PC-3 (cell line): ENCODE measurements at regions not wholly inside any gene's neighbourhood (a gene's known extent, or its start where the extent isn't known, plus 50 kb on each side); places are given as distances from the start of the nearest gene placed in this dataset.

ENCODE experiments used
- ATAC-seq: fragments of 200-7000 bp; cut with Tn5 transposase; 2 replicates; pipeline ENCODE4 v1.9.1; 2020; ENCODE audit warnings: mild to moderate bottlenecking, moderate library complexity
- BruUV-seq: library from RNA; stranded (reverse); fragments of 400-500 nt; replicated peaks from 2 replicates; lab custom pipeline; 2021; lab: Mats Ljungman, UMichigan
- CTCF ChIA-PET: fragments of 300-600 bp; sonication (Branson Sonifier 250); formaldehyde crosslinking; loops from one replicate; lab custom pipeline; 2022; ENCODE audit warnings: antibody characterized with exemption; lab: Charles Lee
- POLR2A ChIA-PET: fragments of 300-600 bp; sonication (Branson Sonifier 250); formaldehyde crosslinking; loops from one replicate; lab custom pipeline; 2022; ENCODE audit warnings: antibody characterized with exemption; ENCODE audit not compliant: unreplicated experiment; lab: Charles Lee
- DNase-seq: peaks from one replicate; pipeline ENCODE4 v3.0.0-alpha.2; 2015
- H2AFZ ChIP-seq: fragments of 300-600 bp; sonication (generic); 2 replicates; pipeline ENCODE4 v1.6.0; 2016; ENCODE audit warnings: antibody characterized with exemption, low read length
- H3F3A ChIP-seq: fragments of 300-600 bp; sonication (generic); one replicate; pipeline ENCODE4 v1.6.0; 2017; ENCODE audit warnings: antibody characterized with exemption, low read length, control low read depth, mild to moderate bottlenecking; ENCODE audit not compliant: unreplicated experiment
- H3K27ac ChIP-seq: fragments of 300-600 bp; sonication (generic); 2 replicates; pipeline ENCODE4 v1.5.1; 2016; ENCODE audit warnings: mild to moderate bottlenecking, low read length
- H3K27me3 ChIP-seq: fragments of 300-600 bp; sonication (generic); 2 replicates; pipeline ENCODE4 v1.6.1; 2016; ENCODE audit warnings: low read length, mixed read lengths
- H3K36me3 ChIP-seq: fragments of 300-600 bp; sonication (generic); 2 replicates; pipeline ENCODE4 v1.6.1; 2016; ENCODE audit warnings: low read depth, mixed run types, low read length, mixed read lengths
- H3K4me1 ChIP-seq: fragments of 300-600 bp; sonication (generic); 2 replicates; pipeline ENCODE4 v1.5.1; 2016; ENCODE audit warnings: low read length; ENCODE audit not compliant: insufficient read depth
- H3K4me2 ChIP-seq: fragments of 300-600 bp; sonication (generic); 2 replicates; pipeline ENCODE4 v1.6.0; 2016; ENCODE audit warnings: low read length
- H3K4me3 ChIP-seq: fragments of 300-600 bp; sonication (generic); 2 replicates; pipeline ENCODE4 v1.5.1; 2016; ENCODE audit warnings: mild to moderate bottlenecking, low read length, mixed read lengths
- H3K79me2 ChIP-seq: fragments of 300-600 bp; sonication (generic); 2 replicates; pipeline ENCODE4 v1.6.1; 2017; ENCODE audit warnings: low read length, mixed read lengths
- H3K9ac ChIP-seq: fragments of 300-600 bp; sonication (generic); 2 replicates; pipeline ENCODE4 v1.6.0; 2016; ENCODE audit warnings: mild to moderate bottlenecking, low read length
- H3K9me2 ChIP-seq: fragments of 300-600 bp; sonication (generic); replicated peaks from 2 replicates; pipeline ENCODE4 v1.6.1; 2016; ENCODE audit warnings: mixed run types, low read length, mixed read lengths
- H3K9me3 ChIP-seq: fragments of 300-600 bp; sonication (generic); 2 replicates; pipeline ENCODE4 v1.6.1; 2016; ENCODE audit warnings: low read length, mixed read lengths
- H4K20me1 ChIP-seq: fragments of 300-600 bp; sonication (generic); 2 replicates; pipeline ENCODE4 v1.6.1; 2016; ENCODE audit warnings: low read length, mixed read lengths
- EZH2 ChIP-seq: fragments of 300-600 bp; sonication (generic); IDR thresholded peaks from one replicate; pipeline ENCODE4 v1.6.1; 2017; ENCODE audit warnings: antibody characterized with exemption, mild to moderate bottlenecking, low read length; ENCODE audit not compliant: unreplicated experiment
- EZH2phosphoT487 ChIP-seq: fragments of 300-600 bp; sonication (generic); IDR thresholded peaks from 2 replicates; pipeline ENCODE4 v1.6.1; 2018; ENCODE audit warnings: mild to moderate bottlenecking, antibody characterized with exemption, low read length, borderline replicate concordance
- intact Hi-C: fragments of 100-400 bp; cut with micrococcal nuclease; formaldehyde crosslinking; loops from 2 replicates; pipeline ENCODE4 v1.9.0; 2023
- TF ChIP-seq, protein P1 (sequence below): fragments of 300-600 bp; sonication (generic); conservative IDR thresholded peaks from 2 replicates; pipeline ENCODE4 v1.5.1; 2017; ENCODE audit warnings: antibody characterized with exemption, low read depth, mild to moderate bottlenecking, low read length

DNA sequence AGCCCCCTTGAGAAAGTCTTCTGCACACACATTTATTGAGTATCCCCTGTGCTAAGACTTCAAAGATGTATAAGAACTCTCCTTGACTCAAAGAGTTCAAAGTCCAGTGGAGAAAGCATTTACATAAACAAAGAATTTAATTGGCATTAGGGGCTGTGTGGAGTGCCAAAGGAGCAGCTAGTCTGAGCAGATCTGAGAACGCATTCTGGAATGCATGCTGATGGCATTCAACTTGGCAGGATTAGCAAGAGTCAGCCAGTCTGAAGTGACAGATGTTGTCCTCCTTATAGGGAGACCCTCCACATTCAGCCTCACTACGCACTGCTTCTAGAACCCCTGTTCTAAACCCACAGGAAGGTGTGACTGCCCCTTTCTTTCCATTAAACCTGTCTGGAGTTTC is 191.5 kb downstream of the RAD51AP2 start:
- Histone ChIP-seq H3K4me3 (no peak overlapping the region), H3K36me3 (no peaks in the 10 kb centered on the region), H3F3A (no peaks in the 10 kb centered on the region), H3K9me3 (no peaks in the 10 kb centered on the region; the same call in 1 of the 2 replicates), H3K79me2 (no peaks in the 10 kb centered on the region), H3K9ac (no peak overlapping the region), H3K9me2 (no peaks in the 10 kb centered on the region), H4K20me1 (no peaks in the 10 kb centered on the region), H2AFZ (no peak overlapping the region), H3K27me3 (no peaks in the 10 kb centered on the region), H3K4me2 (no peak overlapping the region), H3K27ac (no peak overlapping the region), H3K4me1 (no peaks in the 10 kb centered on the region)
- ChIA-PET POLR2A (no interaction called here), CTCF (no interaction called here)
- TF ChIP-seq EZH2phosphoT487 (no peak), EZH2 (no peak)
- TF ChIP-seq, protein P1, sequence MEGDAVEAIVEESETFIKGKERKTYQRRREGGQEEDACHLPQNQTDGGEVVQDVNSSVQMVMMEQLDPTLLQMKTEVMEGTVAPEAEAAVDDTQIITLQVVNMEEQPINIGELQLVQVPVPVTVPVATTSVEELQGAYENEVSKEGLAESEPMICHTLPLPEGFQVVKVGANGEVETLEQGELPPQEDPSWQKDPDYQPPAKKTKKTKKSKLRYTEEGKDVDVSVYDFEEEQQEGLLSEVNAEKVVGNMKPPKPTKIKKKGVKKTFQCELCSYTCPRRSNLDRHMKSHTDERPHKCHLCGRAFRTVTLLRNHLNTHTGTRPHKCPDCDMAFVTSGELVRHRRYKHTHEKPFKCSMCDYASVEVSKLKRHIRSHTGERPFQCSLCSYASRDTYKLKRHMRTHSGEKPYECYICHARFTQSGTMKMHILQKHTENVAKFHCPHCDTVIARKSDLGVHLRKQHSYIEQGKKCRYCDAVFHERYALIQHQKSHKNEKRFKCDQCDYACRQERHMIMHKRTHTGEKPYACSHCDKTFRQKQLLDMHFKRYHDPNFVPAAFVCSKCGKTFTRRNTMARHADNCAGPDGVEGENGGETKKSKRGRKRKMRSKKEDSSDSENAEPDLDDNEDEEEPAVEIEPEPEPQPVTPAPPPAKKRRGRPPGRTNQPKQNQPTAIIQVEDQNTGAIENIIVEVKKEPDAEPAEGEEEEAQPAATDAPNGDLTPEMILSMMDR: no peak
- intact Hi-C loops: no loop called here
- no TSS peak for BruUV-seq
- DNase-seq (no peak), ATAC-seq (no peak)

DNA sequence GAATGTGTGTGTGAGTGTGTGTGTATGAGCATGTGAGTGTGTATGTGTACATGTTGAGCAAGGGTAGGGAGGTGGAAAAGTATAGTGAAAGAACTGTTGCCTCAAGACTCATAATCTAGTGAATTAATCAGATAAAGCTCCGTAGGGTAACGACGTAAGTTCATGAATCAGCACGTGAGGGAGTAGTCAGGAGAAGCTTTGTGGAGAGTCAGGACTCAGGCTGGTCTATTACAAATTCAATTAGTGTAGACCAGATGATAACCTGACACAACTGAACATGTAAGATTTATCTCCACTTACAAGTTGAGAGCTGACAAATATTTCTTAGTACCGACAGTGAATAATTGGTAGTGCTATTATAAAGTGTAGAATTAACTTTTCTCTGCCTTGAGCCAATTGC is 194.5 kb downstream of the RAD51AP2 start:
- no peaks in the 10 kb centered on the region for H3K79me2 ChIP-seq
- no peak overlapping the region for H3K27ac ChIP-seq
- ChIA-PET CTCF (no interaction called here), POLR2A (no interaction called here)
- TF ChIP-seq, protein P1: no peak
- TF ChIP-seq EZH2phosphoT487 (no peak), EZH2 (no peak)
- ATAC-seq: no peak
- H2AFZ ChIP-seq: no peak overlapping the region
- no peaks in the 10 kb centered on the region for H3F3A ChIP-seq
- no TSS peak for BruUV-seq
- no peaks in the 10 kb centered on the region; the same call in 1 of the 2 replicates for H3K9me3 ChIP-seq
- H3K4me1 ChIP-seq: no peaks in the 10 kb centered on the region
- H4K20me1 ChIP-seq: no peaks in the 10 kb centered on the region
- H3K36me3 ChIP-seq: no peaks in the 10 kb centered on the region
- no peaks in the 10 kb centered on the region for H3K9me2 ChIP-seq
- DNase-seq: no peak
- no peaks in the 10 kb centered on the region for H3K27me3 ChIP-seq
- H3K9ac ChIP-seq: no peak overlapping the region
- H3K4me3 ChIP-seq: no peak overlapping the region
- intact Hi-C loops: no loop called here
- H3K4me2 ChIP-seq: no peak overlapping the region

- no peak overlapping the region for H3K9ac ChIP-seq
- DNase-seq (no peak), ATAC-seq (no peak)
- H2AFZ ChIP-seq: no peak overlapping the region
- no peaks in the 10 kb centered on the region for H4K20me1 ChIP-seq
- no TSS peak for BruUV-seq
- TF ChIP-seq EZH2 (no peak), EZH2phosphoT487 (no peak)
- TF ChIP-seq, protein P1: no peak
- H3K27me3 ChIP-seq: no peaks in the 10 kb centered on the region
- H3K4me2 ChIP-seq: no peak overlapping the region
- no peaks in the 10 kb centered on the region for H3K36me3 ChIP-seq
- no peaks in the 10 kb centered on the region for H3K4me1 ChIP-seq
- H3F3A ChIP-seq: no peaks in the 10 kb centered on the region
- CTCF ChIA-PET: no interaction called here
- no peak overlapping the region for H3K27ac ChIP-seq
- no peaks in the 10 kb centered on the region for H3K79me2 ChIP-seq
- no peaks in the 10 kb centered on the region for H3K9me2 ChIP-seq
- intact Hi-C loops: no loop called here
- no peak overlapping the region for H3K4me3 ChIP-seq
- POLR2A ChIA-PET: no interaction called here
- no peaks in the 10 kb centered on the region for H3K9me3 ChIP-seq
These were observed 195.8 kb downstream of the RAD51AP2 start for GRCh38 chr2:17322461-17322860.
